ENCODE measurements at regions not wholly inside any gene's neighbourhood (a gene's known extent, or its start where the extent isn't known, plus 50 kb on each side); places are given as distances from the start of the nearest gene placed in this dataset.

DNA sequence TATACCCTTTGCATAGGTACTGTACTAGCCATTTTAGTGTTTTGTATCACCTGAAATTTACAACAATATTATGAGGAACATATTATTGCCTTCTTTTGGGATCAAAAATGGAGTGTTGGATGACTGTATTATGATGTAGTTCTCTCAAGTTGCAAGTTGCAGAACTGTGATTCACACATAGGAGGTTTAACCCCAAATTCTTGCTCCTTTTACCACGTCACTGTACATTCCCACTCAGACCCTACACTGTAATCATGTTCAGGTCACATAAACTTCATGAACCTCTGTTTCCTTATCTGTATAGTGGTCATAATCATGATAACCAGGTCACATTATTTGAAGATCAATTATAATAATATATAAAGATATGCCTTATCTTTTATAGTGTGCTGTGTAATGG is 925.1 kb upstream of the TENM4 start:
- Histone ChIP-seq H3K4me1 (no peaks in the 10 kb centered on the region), H3K9me3 (no peaks in the 10 kb centered on the region), H3K27me3 (no peaks in the 10 kb centered on the region), H3K36me3 (no peaks in the 10 kb centered on the region), H3K4me3 (no peak overlapping the region), H3K27ac (no peak overlapping the region)
- TF ChIP-seq POLR2A (IDR thresholded peaks at IDR 0.05) (no peak), CTCF (IDR thresholded peaks at IDR 0.05) (no peak)
- DNase-seq: no peak

DNA sequence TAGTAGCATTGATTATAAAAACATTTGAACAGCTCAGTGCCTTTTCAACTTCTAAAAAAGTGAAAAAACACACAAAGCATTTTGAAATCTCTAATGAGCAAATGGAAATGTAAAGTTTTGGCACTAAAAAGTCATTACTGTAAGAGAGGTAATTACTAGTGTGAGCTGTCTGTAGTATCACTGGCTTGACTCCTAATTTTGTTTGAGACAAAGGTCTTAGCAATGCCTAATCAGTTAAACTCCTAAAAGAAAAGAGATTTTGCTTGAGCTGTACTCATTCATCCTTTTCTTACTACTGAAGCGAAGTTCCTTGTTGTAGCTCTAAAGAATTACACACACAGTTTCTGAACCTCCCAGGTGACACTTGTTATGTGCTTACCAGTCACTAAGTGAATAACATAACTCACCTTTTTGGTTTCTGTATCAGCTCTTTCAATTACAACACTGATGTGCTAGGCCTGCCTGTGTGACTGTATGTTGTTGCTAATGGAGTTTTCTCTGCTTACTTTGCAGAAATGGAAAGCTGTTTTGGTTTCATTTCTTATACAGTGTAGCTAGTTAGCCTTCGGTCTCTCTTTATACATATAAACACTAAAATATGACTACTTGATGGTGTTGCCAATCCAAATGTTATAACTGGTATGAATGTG is 924.4 kb upstream of the TENM4 start:
- no peaks in the 10 kb centered on the region for H3K27me3 ChIP-seq
- no peaks in the 10 kb centered on the region for H3K9me3 ChIP-seq
- H3K4me1 ChIP-seq: no peaks in the 10 kb centered on the region
- no peak overlapping the region for H3K27ac ChIP-seq
- TF ChIP-seq POLR2A (IDR thresholded peaks at IDR 0.05): no peak
- no peak for TF ChIP-seq CTCF (IDR thresholded peaks at IDR 0.05)
- DNase-seq: no peak
- H3K4me3 ChIP-seq: no peak overlapping the region
- no peaks in the 10 kb centered on the region for H3K36me3 ChIP-seq

DNA sequence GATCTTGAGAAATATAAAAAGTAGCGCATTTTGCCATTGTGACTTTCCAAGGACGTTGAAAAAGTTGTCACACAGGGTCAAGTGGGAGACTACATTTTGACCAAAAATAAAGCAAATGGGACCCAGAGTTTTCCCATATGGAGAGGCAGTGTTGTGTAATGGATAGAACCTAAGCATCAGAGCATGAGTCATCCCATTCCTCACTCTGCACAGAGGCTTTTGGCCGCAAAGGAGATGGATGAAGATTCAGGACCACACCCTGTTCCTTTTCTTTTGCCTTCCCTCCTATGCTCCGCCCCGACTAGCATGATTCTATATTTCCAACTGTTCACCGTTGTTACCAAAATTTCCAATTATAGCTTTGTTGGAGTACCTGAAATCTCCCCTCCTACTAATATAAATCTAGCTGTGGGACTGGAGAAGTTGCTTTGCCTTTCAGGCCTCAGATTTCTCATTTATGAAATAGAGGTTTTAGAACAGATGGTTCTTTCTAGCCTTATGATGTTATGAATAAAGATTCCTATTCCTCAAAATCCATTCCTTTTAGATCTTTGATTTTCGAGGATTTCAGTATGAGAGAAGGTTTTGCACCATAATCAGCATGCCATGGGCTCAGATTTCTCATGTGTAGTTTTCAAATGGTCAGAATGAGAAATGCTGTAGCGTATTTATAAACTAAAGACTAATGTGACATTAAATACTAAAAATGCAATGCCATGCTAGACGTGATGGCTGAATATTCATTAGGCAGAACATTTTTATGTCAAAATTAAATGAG is 921.9 kb upstream of the TENM4 start:
- Histone ChIP-seq H3K36me3 (no peaks in the 10 kb centered on the region), H3K9me3 (no peaks in the 10 kb centered on the region), H3K27ac (no peak overlapping the region), H3K4me3 (no peak overlapping the region), H3K27me3 (no peaks in the 10 kb centered on the region), H3K4me1 (no peaks in the 10 kb centered on the region)
- no peak for TF ChIP-seq CTCF (IDR thresholded peaks at IDR 0.05)
- TF ChIP-seq POLR2A (IDR thresholded peaks at IDR 0.05): no peak
- DNase-seq: no peak

GRCh38 chr11:80355251-80355650 is 914.4 kb upstream of the TENM4 start:
- Histone ChIP-seq H3K4me1 (no peaks in the 10 kb centered on the region), H3K27me3 (no peaks in the 10 kb centered on the region), H3K36me3 (no peaks in the 10 kb centered on the region), H3K9me3 (no peaks in the 10 kb centered on the region), H3K27ac (no peak overlapping the region), H3K4me3 (no peak overlapping the region)
- TF ChIP-seq POLR2A (IDR thresholded peaks at IDR 0.05) (no peak), CTCF (IDR thresholded peaks at IDR 0.05) (no peak)
- no peak for DNase-seq

- no peaks in the 10 kb centered on the region for H3K27me3 ChIP-seq
- DNase-seq: no peak
- H3K4me3 ChIP-seq: no peak overlapping the region
- H3K36me3 ChIP-seq: no peaks in the 10 kb centered on the region
- TF ChIP-seq CTCF (IDR thresholded peaks at IDR 0.05) (no peak), POLR2A (IDR thresholded peaks at IDR 0.05) (no peak)
- no peak overlapping the region for H3K27ac ChIP-seq
- no peaks in the 10 kb centered on the region for H3K4me1 ChIP-seq
- no peaks in the 10 kb centered on the region for H3K9me3 ChIP-seq
These were observed 909.7 kb upstream of the TENM4 start for GRCh38 chr11:80350541-80350940.

Measured in Peyer's patch (tissue), 4 donors.